ENCODE measurements at regions not wholly inside any gene's neighbourhood (a gene's known extent, or its start where the extent isn't known, plus 50 kb on each side); places are given as distances from the start of the nearest gene placed in this dataset.

DNA sequence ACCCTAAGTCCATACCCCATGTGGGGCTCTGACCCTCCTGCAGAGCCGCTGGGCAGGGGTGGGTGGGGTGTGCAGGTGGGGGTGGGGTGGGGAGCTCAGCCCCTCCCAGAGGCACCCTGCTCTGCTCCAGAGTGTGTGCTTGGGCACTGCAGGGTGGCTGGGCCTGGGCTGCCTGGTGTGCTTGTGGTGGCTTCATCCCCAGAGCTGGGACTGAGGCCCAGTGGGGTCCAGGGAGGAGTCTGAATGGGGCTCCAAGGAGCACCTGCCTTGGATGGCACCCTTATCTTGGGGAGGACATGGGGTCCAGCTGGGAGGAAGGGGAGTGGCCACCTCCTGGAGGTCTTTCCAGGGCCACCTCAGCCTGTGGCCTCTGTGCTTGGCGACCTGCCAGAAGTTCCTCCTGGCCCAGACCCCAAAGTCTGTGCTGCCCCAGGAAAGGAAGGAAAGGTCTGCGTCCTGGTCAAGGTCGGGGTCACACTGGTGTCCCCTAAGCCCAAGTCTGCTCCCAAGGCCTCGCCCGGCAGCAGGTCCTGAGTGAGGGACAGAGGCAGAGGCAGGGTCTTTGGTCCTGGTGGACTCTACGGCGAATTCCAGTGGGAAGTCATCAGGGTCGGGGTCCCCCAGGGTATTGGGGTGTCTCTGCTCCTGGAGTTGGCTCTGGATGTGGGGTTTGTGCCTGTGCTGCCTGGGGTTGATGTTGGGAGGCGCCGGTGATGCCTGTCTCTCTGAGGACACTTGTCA lies 373.4 kb downstream of the TMEM121 start:
- 78% methylated on average over 11 of the region's 11 CpGs for WGBS
- Histone ChIP-seq H3K4me1 (ENCODE audit: control insufficient read depth in 4 of 4, insufficient read depth in 4 of 4, low read length in 3 of 4) (peaks cover 0 to 14% (median 9%) of the 10 kb centered on the region in 4 donors), H3K9ac (ENCODE audit: low read depth in 1 of 2, low read length in 2 of 2) (no peak overlapping the region), H3K27me3 (ENCODE audit: control insufficient read depth in 4 of 4, insufficient read depth in 4 of 4, low read length in 3 of 4) (no peaks in the 10 kb centered on the region), H3K27ac (ENCODE audit: low read depth in 1 of 2, low read length in 2 of 2) (no peak overlapping the region), H3K9me3 (ENCODE audit: control insufficient read depth in 4 of 4, low read length in 3 of 4) (no peaks in the 10 kb centered on the region), H3K36me3 (ENCODE audit: control insufficient read depth in 4 of 4, insufficient read depth in 3 of 4, low read depth in 1 of 4, low read length in 3 of 4) (no peaks in the 10 kb centered on the region), H3K4me3 (ENCODE audit: low read depth in 1 of 3, low read length in 3 of 3) (no peak overlapping the region)
- TF ChIP-seq, protein P1, sequence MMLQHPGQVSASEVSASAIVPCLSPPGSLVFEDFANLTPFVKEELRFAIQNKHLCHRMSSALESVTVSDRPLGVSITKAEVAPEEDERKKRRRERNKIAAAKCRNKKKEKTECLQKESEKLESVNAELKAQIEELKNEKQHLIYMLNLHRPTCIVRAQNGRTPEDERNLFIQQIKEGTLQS (IDR thresholded peaks at IDR 0.05): no peak
- TF ChIP-seq TAF1 (conservative IDR thresholded peaks at IDR 0.05) (no peak), RXRA (IDR thresholded peaks at IDR 0.05) (no peak), HNF4A (conservative IDR thresholded peaks at IDR 0.05) (no peak), SP1 (IDR thresholded peaks at IDR 0.05) (no peak), HNF4G (IDR thresholded peaks at IDR 0.05) (no peak), RAD21 (IDR thresholded peaks at IDR 0.05) (no peak), NR2F2 (IDR thresholded peaks at IDR 0.05) (no peak), JUND (IDR thresholded peaks at IDR 0.05) (no peak), FOXA2 (IDR thresholded peaks at IDR 0.05) (no peak)
- TF ChIP-seq, protein P2, sequence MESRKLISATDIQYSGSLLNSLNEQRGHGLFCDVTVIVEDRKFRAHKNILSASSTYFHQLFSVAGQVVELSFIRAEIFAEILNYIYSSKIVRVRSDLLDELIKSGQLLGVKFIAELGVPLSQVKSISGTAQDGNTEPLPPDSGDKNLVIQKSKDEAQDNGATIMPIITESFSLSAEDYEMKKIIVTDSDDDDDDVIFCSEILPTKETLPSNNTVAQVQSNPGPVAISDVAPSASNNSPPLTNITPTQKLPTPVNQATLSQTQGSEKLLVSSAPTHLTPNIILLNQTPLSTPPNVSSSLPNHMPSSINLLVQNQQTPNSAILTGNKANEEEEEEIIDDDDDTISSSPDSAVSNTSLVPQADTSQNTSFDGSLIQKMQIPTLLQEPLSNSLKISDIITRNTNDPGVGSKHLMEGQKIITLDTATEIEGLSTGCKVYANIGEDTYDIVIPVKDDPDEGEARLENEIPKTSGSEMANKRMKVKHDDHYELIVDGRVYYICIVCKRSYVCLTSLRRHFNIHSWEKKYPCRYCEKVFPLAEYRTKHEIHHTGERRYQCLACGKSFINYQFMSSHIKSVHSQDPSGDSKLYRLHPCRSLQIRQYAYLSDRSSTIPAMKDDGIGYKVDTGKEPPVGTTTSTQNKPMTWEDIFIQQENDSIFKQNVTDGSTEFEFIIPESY (IDR thresholded peaks at IDR 0.05): no peak
- TF ChIP-seq, protein P3, sequence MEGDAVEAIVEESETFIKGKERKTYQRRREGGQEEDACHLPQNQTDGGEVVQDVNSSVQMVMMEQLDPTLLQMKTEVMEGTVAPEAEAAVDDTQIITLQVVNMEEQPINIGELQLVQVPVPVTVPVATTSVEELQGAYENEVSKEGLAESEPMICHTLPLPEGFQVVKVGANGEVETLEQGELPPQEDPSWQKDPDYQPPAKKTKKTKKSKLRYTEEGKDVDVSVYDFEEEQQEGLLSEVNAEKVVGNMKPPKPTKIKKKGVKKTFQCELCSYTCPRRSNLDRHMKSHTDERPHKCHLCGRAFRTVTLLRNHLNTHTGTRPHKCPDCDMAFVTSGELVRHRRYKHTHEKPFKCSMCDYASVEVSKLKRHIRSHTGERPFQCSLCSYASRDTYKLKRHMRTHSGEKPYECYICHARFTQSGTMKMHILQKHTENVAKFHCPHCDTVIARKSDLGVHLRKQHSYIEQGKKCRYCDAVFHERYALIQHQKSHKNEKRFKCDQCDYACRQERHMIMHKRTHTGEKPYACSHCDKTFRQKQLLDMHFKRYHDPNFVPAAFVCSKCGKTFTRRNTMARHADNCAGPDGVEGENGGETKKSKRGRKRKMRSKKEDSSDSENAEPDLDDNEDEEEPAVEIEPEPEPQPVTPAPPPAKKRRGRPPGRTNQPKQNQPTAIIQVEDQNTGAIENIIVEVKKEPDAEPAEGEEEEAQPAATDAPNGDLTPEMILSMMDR (IDR thresholded peaks at IDR 0.05; ENCODE audit: low read depth, low read length, missing input control): no peak
- TF ChIP-seq, protein P4, sequence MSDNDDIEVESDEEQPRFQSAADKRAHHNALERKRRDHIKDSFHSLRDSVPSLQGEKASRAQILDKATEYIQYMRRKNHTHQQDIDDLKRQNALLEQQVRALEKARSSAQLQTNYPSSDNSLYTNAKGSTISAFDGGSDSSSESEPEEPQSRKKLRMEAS (IDR thresholded peaks at IDR 0.05): no peak
- DNase-seq (ENCODE audit: low spot score): no peak

DNA sequence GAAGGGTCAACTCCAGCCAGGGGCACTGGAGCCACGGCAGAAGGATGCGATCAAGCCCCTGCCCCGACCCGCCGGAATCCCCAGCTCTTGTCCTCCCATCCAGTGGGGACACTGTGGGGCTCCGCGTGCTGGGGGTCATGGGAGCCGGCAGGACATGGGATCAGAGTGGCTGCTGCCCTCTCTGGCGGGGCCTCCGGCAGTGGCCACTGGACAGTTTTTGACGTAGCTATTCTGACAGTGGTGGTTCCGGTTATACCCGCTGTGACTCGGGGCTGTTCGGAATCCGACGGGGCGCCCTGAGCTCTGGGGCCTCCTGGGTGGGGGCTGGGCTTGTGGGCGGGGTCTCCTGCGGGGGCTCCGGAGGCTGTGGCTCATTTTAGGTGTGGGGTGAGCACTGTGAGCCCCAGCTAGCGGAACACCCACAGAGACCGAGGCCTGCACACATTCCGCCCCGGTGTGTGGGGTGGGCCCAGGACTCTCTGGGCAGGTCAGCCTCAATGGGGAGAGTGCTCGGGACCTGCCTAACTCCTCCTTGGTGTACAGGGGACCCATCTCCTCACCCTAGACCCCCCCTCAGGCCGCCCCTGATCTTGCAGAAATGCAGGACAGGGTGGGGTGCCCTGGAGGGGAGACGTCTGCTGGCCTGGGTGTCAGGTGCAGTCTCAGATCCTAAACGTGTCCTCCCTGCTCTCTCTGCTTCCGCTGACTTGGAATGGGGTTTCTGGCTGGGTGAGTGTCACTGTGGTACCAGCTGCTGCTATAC lies 374.2 kb downstream of the TMEM121 start:
- WGBS: 76% methylated on average over 30 of the region's 30 CpGs
- no peak overlapping the region for H3K27ac ChIP-seq (ENCODE audit: low read depth in 1 of 2, low read length in 2 of 2)
- H3K9me3 ChIP-seq (ENCODE audit: control insufficient read depth in 4 of 4, low read length in 3 of 4): no peaks in the 10 kb centered on the region
- H3K27me3 ChIP-seq (ENCODE audit: control insufficient read depth in 4 of 4, insufficient read depth in 4 of 4, low read length in 3 of 4): no peaks in the 10 kb centered on the region
- peaks cover 0 to 14% (median 9%) of the 10 kb centered on the region in 4 donors for H3K4me1 ChIP-seq (ENCODE audit: control insufficient read depth in 4 of 4, insufficient read depth in 4 of 4, low read length in 3 of 4)
- no peaks in the 10 kb centered on the region for H3K36me3 ChIP-seq (ENCODE audit: control insufficient read depth in 4 of 4, insufficient read depth in 3 of 4, low read depth in 1 of 4, low read length in 3 of 4)
- no peak for DNase-seq (ENCODE audit: low spot score)
- TF ChIP-seq NR2F2 (IDR thresholded peaks at IDR 0.05) (no peak), FOXA2 (IDR thresholded peaks at IDR 0.05) (no peak), FOXA1 (IDR thresholded peaks at IDR 0.05) (no peak), JUND (IDR thresholded peaks at IDR 0.05) (no peak), HNF4A (conservative IDR thresholded peaks at IDR 0.05) (no peak), SP1 (IDR thresholded peaks at IDR 0.05) (no peak)
- TF ChIP-seq, protein P2 (IDR thresholded peaks at IDR 0.05): no peak
- TF ChIP-seq, protein P1 (IDR thresholded peaks at IDR 0.05): no peak
- TF ChIP-seq, protein P4 (IDR thresholded peaks at IDR 0.05): no peak
- no peak overlapping the region for H3K9ac ChIP-seq (ENCODE audit: low read depth in 1 of 2, low read length in 2 of 2)
- no peak overlapping the region for H3K4me3 ChIP-seq (ENCODE audit: low read depth in 1 of 3, low read length in 3 of 3)
